HEK293T (cell line): ENCODE measurements at regions not wholly inside any gene's neighbourhood (a gene's known extent, or its start where the extent isn't known, plus 50 kb on each side); places are given as distances from the start of the nearest gene placed in this dataset.

Experiments used
- BHLHE40 ChIP-seq: fragments of 450-650 bp; IDR thresholded peaks from 2 replicates; pipeline ENCODE4 v1.6.1; 2016; ENCODE audit warnings: mild to moderate bottlenecking, moderate library complexity, borderline replicate concordance
- FOXK2 ChIP-seq: fragments of 450-650 bp; IDR thresholded peaks from 2 replicates; pipeline ENCODE4 v1.6.1; 2016; ENCODE audit warnings: mild to moderate bottlenecking
- FOXM1 ChIP-seq: fragments of 450-650 bp; IDR thresholded peaks from 2 replicates; pipeline ENCODE4 v1.6.1; 2017; ENCODE audit warnings: mild to moderate bottlenecking, borderline replicate concordance
- L3MBTL2 ChIP-seq: fragments of 450-650 bp; conservative IDR thresholded peaks from 2 replicates; pipeline ENCODE4 v1.6.1; 2016; ENCODE audit warnings: mild to moderate bottlenecking
- SP1 ChIP-seq: fragments of 450-650 bp; IDR thresholded peaks from 2 replicates; pipeline ENCODE4 v1.6.1; 2017
- SUZ12 ChIP-seq: fragments of 450-650 bp; IDR thresholded peaks from 2 replicates; pipeline ENCODE4 v1.6.1; 2016; ENCODE audit warnings: mild to moderate bottlenecking
- TF ChIP-seq, protein P1 (sequence below): fragments of 450-650 bp; IDR thresholded peaks from 2 replicates; pipeline ENCODE4 v1.6.1; 2016

DNA sequence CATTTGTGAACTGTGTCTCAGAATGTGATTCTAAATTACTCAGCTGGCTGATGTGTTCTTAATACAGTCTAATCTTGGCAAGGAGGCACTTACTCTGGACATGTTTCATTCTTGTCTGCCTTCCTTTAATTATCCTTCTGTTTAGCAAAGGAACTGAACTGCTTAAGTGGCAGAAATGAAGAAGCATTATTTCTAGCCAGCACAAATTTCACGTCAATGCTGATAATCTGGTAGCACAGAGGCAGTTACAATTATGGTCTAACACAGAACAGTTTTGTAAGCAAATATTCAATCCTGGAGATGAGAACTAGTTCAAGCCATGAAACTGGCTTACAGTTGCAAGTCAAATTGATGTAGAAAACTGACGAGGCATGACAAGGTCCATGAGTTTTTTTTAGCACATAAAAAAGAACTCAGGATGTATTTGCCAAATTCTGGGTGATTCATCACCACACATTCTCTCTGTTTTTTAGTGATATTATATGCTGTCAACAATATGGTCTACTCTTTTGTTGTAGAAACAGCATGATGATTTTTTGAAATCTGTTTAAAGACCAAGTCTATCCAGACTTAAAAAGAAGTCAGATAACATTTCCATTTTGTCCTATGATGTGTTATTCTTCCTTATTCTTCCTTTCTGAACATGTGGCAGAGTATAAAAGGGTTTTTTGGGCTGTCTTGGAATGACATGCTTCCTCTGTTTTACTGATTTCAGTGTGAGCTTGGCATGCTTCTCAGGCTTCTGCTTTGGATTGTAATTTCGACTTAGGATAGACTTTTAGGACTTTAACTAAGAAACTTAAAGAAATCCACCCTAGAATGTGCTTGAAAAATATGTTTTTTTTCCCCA, 154.8 kb downstream of the DNAJB9 start:
- TF ChIP-seq SP1 (no peak), SUZ12 (no peak), L3MBTL2 (no peak), FOXK2 (no peak), FOXM1 (no peak), BHLHE40 (no peak)
- TF ChIP-seq, protein P1, sequence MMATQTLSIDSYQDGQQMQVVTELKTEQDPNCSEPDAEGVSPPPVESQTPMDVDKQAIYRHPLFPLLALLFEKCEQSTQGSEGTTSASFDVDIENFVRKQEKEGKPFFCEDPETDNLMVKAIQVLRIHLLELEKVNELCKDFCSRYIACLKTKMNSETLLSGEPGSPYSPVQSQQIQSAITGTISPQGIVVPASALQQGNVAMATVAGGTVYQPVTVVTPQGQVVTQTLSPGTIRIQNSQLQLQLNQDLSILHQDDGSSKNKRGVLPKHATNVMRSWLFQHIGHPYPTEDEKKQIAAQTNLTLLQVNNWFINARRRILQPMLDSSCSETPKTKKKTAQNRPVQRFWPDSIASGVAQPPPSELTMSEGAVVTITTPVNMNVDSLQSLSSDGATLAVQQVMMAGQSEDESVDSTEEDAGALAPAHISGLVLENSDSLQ, result no peak
